ENCODE measurements at regions not wholly inside any gene's neighbourhood (a gene's known extent, or its start where the extent isn't known, plus 50 kb on each side); places are given as distances from the start of the nearest gene placed in this dataset.

- CTCF ChIA-PET = interaction anchor here (1.1 to 1.7 kb wide), 2 partner anchors 25 to 334 kb away, joined by 3 to 8 read pairs; no protein-coding TSS in a partner anchor
- no peak overlapping the region for H3K4me3 ChIP-seq (ENCODE audit: low read depth, low read length)
- no peaks in the 10 kb centered on the region for H3K27me3 ChIP-seq (ENCODE audit: control insufficient read depth, insufficient read depth, low read length)
- DNase-seq (ENCODE audit: low read depth) = no peak
- H3K36me3 ChIP-seq (ENCODE audit: control insufficient read depth, insufficient read depth, low read length) = no peaks in the 10 kb centered on the region
- POLR2A ChIA-PET = no interaction called here
- TF ChIP-seq CTCF (IDR thresholded peaks at IDR 0.05; ENCODE audit: insufficient read depth, low read depth, low read length) = no peak
Observed at GRCh38 chr7:46256870-46257661, 336.0 kb upstream of the IGFBP3 start.

GRCh38 chr7:46253520-46253919, 332.4 kb upstream of the IGFBP3 start:
- TF ChIP-seq CTCF (IDR thresholded peaks at IDR 0.05; ENCODE audit: insufficient read depth, low read depth, low read length) = no peak
- CTCF ChIA-PET = interaction anchor here (0.6 kb wide), 1 partner anchor 1690 kb away, joined by 4 read pairs; no protein-coding TSS in a partner anchor
- POLR2A ChIA-PET = no interaction called here
- H3K4me3 ChIP-seq (ENCODE audit: low read depth, low read length) = no peak overlapping the region
- H3K27me3 ChIP-seq (ENCODE audit: control insufficient read depth, insufficient read depth, low read length) = no peaks in the 10 kb centered on the region
- DNase-seq (ENCODE audit: low read depth) = no peak
- H3K36me3 ChIP-seq (ENCODE audit: control insufficient read depth, insufficient read depth, low read length) = no peaks in the 10 kb centered on the region

- DNase-seq (ENCODE audit: low read depth) = peak; percentile 59
- TF ChIP-seq CTCF (IDR thresholded peaks at IDR 0.05; ENCODE audit: insufficient read depth, low read depth, low read length) = no peak
- Histone ChIP-seq H3K27me3 (ENCODE audit: control insufficient read depth, insufficient read depth, low read length) (no peaks in the 10 kb centered on the region), H3K4me3 (ENCODE audit: low read depth, low read length) (no peak overlapping the region), H3K36me3 (ENCODE audit: control insufficient read depth, insufficient read depth, low read length) (no peaks in the 10 kb centered on the region)
- ChIA-PET CTCF (no interaction called here), POLR2A (interaction anchor here (0.5 to 0.6 kb wide), 2 partner anchors 272 to 313 kb away, joined by 3 read pairs; no protein-coding TSS in a partner anchor)
Observed at GRCh38 chr7:46247664-46248063, 326.6 kb upstream of the IGFBP3 start.

GRCh38 chr7:46245586-46246111, 324.6 kb upstream of the IGFBP3 start:
- Histone ChIP-seq H3K36me3 (ENCODE audit: control insufficient read depth, insufficient read depth, low read length) (no peaks in the 10 kb centered on the region), H3K27me3 (ENCODE audit: control insufficient read depth, insufficient read depth, low read length) (no peaks in the 10 kb centered on the region), H3K4me3 (ENCODE audit: low read depth, low read length) (no peak overlapping the region)
- CTCF ChIA-PET = no interaction called here
- no peak for TF ChIP-seq CTCF (IDR thresholded peaks at IDR 0.05; ENCODE audit: insufficient read depth, low read depth, low read length)
- POLR2A ChIA-PET = interaction anchor here (0.6 kb wide), 1 partner anchor 33 kb away, joined by 5 read pairs; no protein-coding TSS in a partner anchor
- DNase-seq (ENCODE audit: low read depth) = no peak

- Histone ChIP-seq H3K36me3 (ENCODE audit: control insufficient read depth, insufficient read depth, low read length) (no peaks in the 10 kb centered on the region), H3K27me3 (ENCODE audit: control insufficient read depth, insufficient read depth, low read length) (no peaks in the 10 kb centered on the region), H3K4me3 (ENCODE audit: low read depth, low read length) (no peak overlapping the region)
- no peak for TF ChIP-seq CTCF (IDR thresholded peaks at IDR 0.05; ENCODE audit: insufficient read depth, low read depth, low read length)
- ChIA-PET POLR2A (no interaction called here), CTCF (no interaction called here)
- DNase-seq (ENCODE audit: low read depth) = no peak
Observed at GRCh38 chr7:46244757-46245156, 323.7 kb upstream of the IGFBP3 start.
